ENCODE measurements at regions not wholly inside any gene's neighbourhood (a gene's known extent, or its start where the extent isn't known, plus 50 kb on each side); places are given as distances from the start of the nearest gene placed in this dataset.

GRCh38 chr6:2482773-2483172, 237.4 kb upstream of the GMDS start:
- H3K9me3 ChIP-seq, result no peaks in the 10 kb centered on the region
- no peak for TF ChIP-seq CTCF (IDR thresholded peaks at IDR 0.05)
- H3K9ac ChIP-seq (ENCODE audit: low read depth in 2 of 2, low read length in 2 of 2), result no peak overlapping the region
- no peaks in the 10 kb centered on the region for H3K36me3 ChIP-seq
- H3K4me3 ChIP-seq, result no peak overlapping the region
- no peaks in the 10 kb centered on the region for H3K27me3 ChIP-seq
- no peaks in the 10 kb centered on the region for H3K4me1 ChIP-seq
- intact Hi-C loops (cut with DNase I), result no loop called here
- H3K27ac ChIP-seq, result no peak overlapping the region
- DNase-seq, result no peak

GRCh38 chr6:2481307-2481706, 235.9 kb upstream of the GMDS start:
- Histone ChIP-seq H3K9me3 (no peaks in the 10 kb centered on the region), H3K36me3 (no peaks in the 10 kb centered on the region), H3K9ac (ENCODE audit: low read depth in 2 of 2, low read length in 2 of 2) (no peak overlapping the region), H3K4me3 (no peak overlapping the region), H3K27ac (no peak overlapping the region), H3K4me1 (no peaks in the 10 kb centered on the region), H3K27me3 (no peaks in the 10 kb centered on the region)
- intact Hi-C loops (cut with DNase I), result no loop called here
- no peak for DNase-seq
- TF ChIP-seq CTCF (IDR thresholded peaks at IDR 0.05), result no peak

- no peaks in the 10 kb centered on the region for H3K4me1 ChIP-seq
- H3K27me3 ChIP-seq, result no peaks in the 10 kb centered on the region
- no peak for DNase-seq
- no peaks in the 10 kb centered on the region for H3K9me3 ChIP-seq
- no peak for TF ChIP-seq CTCF (IDR thresholded peaks at IDR 0.05)
- intact Hi-C loops (cut with DNase I), result no loop called here
- H3K36me3 ChIP-seq, result no peaks in the 10 kb centered on the region
- no peak overlapping the region for H3K27ac ChIP-seq
- H3K4me3 ChIP-seq, result no peak overlapping the region
- no peak overlapping the region for H3K9ac ChIP-seq (ENCODE audit: low read depth in 2 of 2, low read length in 2 of 2)
These were observed 235.0 kb upstream of the GMDS start for GRCh38 chr6:2480267-2480966.

- DNase-seq, result no peak
- Histone ChIP-seq H3K36me3 (no peaks in the 10 kb centered on the region), H3K4me3 (no peak overlapping the region), H3K4me1 (no peaks in the 10 kb centered on the region), H3K9me3 (no peaks in the 10 kb centered on the region), H3K9ac (ENCODE audit: low read depth in 2 of 2, low read length in 2 of 2) (no peak overlapping the region), H3K27me3 (no peaks in the 10 kb centered on the region), H3K27ac (no peak overlapping the region)
- intact Hi-C loops (cut with DNase I), result no loop called here
- TF ChIP-seq CTCF (IDR thresholded peaks at IDR 0.05), result no peak
These were observed 232.8 kb upstream of the GMDS start for GRCh38 chr6:2478200-2478599.

- intact Hi-C loops (cut with DNase I), result no loop called here
- no peaks in the 10 kb centered on the region for H3K4me1 ChIP-seq
- H3K9me3 ChIP-seq, result no peaks in the 10 kb centered on the region
- no peak overlapping the region for H3K9ac ChIP-seq (ENCODE audit: low read depth in 2 of 2, low read length in 2 of 2)
- H3K4me3 ChIP-seq, result no peak overlapping the region
- DNase-seq, result no peak
- no peak for TF ChIP-seq CTCF (IDR thresholded peaks at IDR 0.05)
- no peaks in the 10 kb centered on the region for H3K36me3 ChIP-seq
- H3K27ac ChIP-seq, result no peak overlapping the region
- no peaks in the 10 kb centered on the region for H3K27me3 ChIP-seq
These were observed 232.3 kb upstream of the GMDS start for GRCh38 chr6:2477666-2478065.
